SK-N-SH (cell line): ENCODE measurements at regions not wholly inside any gene's neighbourhood (a gene's known extent, or its start where the extent isn't known, plus 50 kb on each side); places are given as distances from the start of the nearest gene placed in this dataset.

Experiments used
- CTCF ChIA-PET: fragments of 300-600, 350-600 bp; formaldehyde crosslinking; extraction: SDS; loops from one replicate; lab custom pipeline; 2021; lab: Yijun Ruan, JAX
- POLR2A ChIA-PET: fragments of 350-600 bp; sonication (Branson Sonifier 250); formaldehyde crosslinking; extraction: SDS; loops from one replicate; lab custom pipeline; 2020; ENCODE audit warnings: antibody characterized with exemption, inconsistent platforms; lab: Yijun Ruan, JAX
- DNase-seq: peaks from one replicate; pipeline ENCODE4 v3.0.0; 2012
- H2AFZ ChIP-seq: fragments of 200-600 bp; sonication (generic); 2 replicates; pipeline ENCODE4 v1.8.1; 2016; ENCODE audit warnings: antibody characterized with exemption, mild to moderate bottlenecking, low read depth
- H3F3A ChIP-seq: fragments of 200-600 bp; sonication (generic); replicated peaks from 2 replicates; pipeline ENCODE3; 2016; ENCODE audit warnings: antibody characterized with exemption, mild to moderate bottlenecking; ENCODE audit not compliant: insufficient read depth
- H3K27ac ChIP-seq, 2 experiments: fragments of 200-500 bp in 1 of 2; fragments of 200-600 bp in 1 of 2; sonication (Bioruptor generic) in 1 of 2; sonication (generic), shearing (Covaris generic) in 1 of 2; 2 replicates each; pipeline versions ENCODE4 v1.5.1 to v1.6.1; 2014 to 2016; ENCODE audit warnings: low read depth in 2 of 2, inconsistent platforms in 1 of 2, low read length in 1 of 2, mild to moderate bottlenecking in 1 of 2, mixed read lengths in 1 of 2
- H3K27me3 ChIP-seq: fragments of 200-600 bp; sonication (generic), shearing (Covaris generic); 2 replicates; pipeline ENCODE4 v1.6.1; 2016; ENCODE audit warnings: mixed run types; ENCODE audit not compliant: insufficient read depth
- H3K36me3 ChIP-seq, 2 experiments: fragments of 200-500 bp in 1 of 2; fragments of 200-600 bp in 1 of 2; sonication (Bioruptor generic) in 1 of 2; sonication (generic) in 1 of 2; replicated peaks in 1 of 2; 2 replicates each; pipeline versions ENCODE3 to v1.5.1; 2014 to 2016; ENCODE audit warnings: low read length in 1 of 2, mild to moderate bottlenecking in 1 of 2; ENCODE audit not compliant: insufficient read depth in 2 of 2, control insufficient read depth in 1 of 2
- H3K4me1 ChIP-seq, 2 experiments: fragments of 200-500 bp in 1 of 2; fragments of 200-600 bp in 1 of 2; sonication (Bioruptor generic) in 1 of 2; sonication (generic), shearing (Covaris generic) in 1 of 2; 2 replicates each; pipeline versions ENCODE4 v1.5.1 to v1.6.1; 2014 to 2016; ENCODE audit warnings: low read depth in 1 of 2, low read length in 1 of 2, mixed run types in 1 of 2; ENCODE audit not compliant: insufficient read depth in 2 of 2, control insufficient read depth in 1 of 2
- H3K4me2 ChIP-seq: fragments of 200-600 bp; sonication (generic), shearing (Covaris generic); 2 replicates; pipeline ENCODE4 v1.6.1; 2017; ENCODE audit warnings: mixed run types
- H3K4me3 ChIP-seq, 2 experiments: fragments of 200-500 bp in 1 of 2; fragments of 200-600 bp in 1 of 2; sonication (Bioruptor generic) in 1 of 2; sonication (generic), shearing (Covaris generic) in 1 of 2; 2 replicates each; pipeline versions ENCODE4 v1.5.1 to v1.8.1; 2014 to 2016; ENCODE audit warnings: low read depth in 2 of 2, inconsistent platforms in 1 of 2, low read length in 1 of 2, mild to moderate bottlenecking in 1 of 2, mixed read lengths in 1 of 2, moderate library complexity in 1 of 2
- H3K79me2 ChIP-seq: fragments of 200-600 bp; sonication (generic); 2 replicates; pipeline ENCODE4 v1.8.1; 2017; ENCODE audit warnings: mild to moderate bottlenecking; ENCODE audit not compliant: insufficient read depth
- H3K9ac ChIP-seq: fragments of 200-600 bp; sonication (generic); 2 replicates; pipeline ENCODE4 v1.6.1; 2017; ENCODE audit warnings: mixed run types
- H3K9me2 ChIP-seq: fragments of 200-600 bp; sonication (generic); 2 replicates; pipeline ENCODE4 v1.6.1; 2017; ENCODE audit warnings: mixed run types
- H3K9me3 ChIP-seq: fragments of 200-600 bp; sonication (generic); 2 replicates; pipeline ENCODE4 v1.6.1; 2017; ENCODE audit warnings: mixed run types, mild to moderate bottlenecking, moderate library complexity
- H4K20me1 ChIP-seq: fragments of 200-600 bp; sonication (generic); 2 replicates; pipeline ENCODE4 v1.6.1; 2017; ENCODE audit warnings: mild to moderate bottlenecking, mixed run types; ENCODE audit not compliant: insufficient read depth
- CHD2 ChIP-seq: fragments of 150-350 bp; IDR thresholded peaks from 2 replicates; pipeline ENCODE4 v1.6.1; 2018; ENCODE audit warnings: low read length; ENCODE audit not compliant: partially characterized antibody
- ELF1 ChIP-seq: IDR thresholded peaks from 2 replicates; pipeline ENCODE4 v1.4.0; 2012
- GATA2 ChIP-seq: sonication (generic); formaldehyde crosslinking; IDR thresholded peaks from 2 replicates; pipeline ENCODE4 v1.5.0; 2020; ENCODE audit warnings: mild to moderate bottlenecking, missing genetic modification reagents
- JUND ChIP-seq: IDR thresholded peaks from 2 replicates; pipeline ENCODE4 v1.4.0; 2012
- MAX ChIP-seq: IDR thresholded peaks from 2 replicates; pipeline ENCODE4 v1.4.0; 2012; ENCODE audit warnings: low read depth
- MEF2A ChIP-seq: IDR thresholded peaks from 2 replicates; pipeline ENCODE4 v1.4.0; 2012; ENCODE audit warnings: low read depth, borderline replicate concordance
- MXI1 ChIP-seq: IDR thresholded peaks from 2 replicates; pipeline ENCODE4 v1.6.1; 2012; ENCODE audit warnings: mild to moderate bottlenecking, low read depth, low read length, improper control_type of control experiment
- NRF1 ChIP-seq: IDR thresholded peaks from 2 replicates; pipeline ENCODE4 v1.6.1; 2012; ENCODE audit warnings: low read depth, mild to moderate bottlenecking, low read length
- PBX3 ChIP-seq: IDR thresholded peaks from 2 replicates; pipeline ENCODE4; 2012
- RAD21 ChIP-seq: IDR thresholded peaks from 2 replicates; pipeline ENCODE4 v1.6.1; 2012; ENCODE audit warnings: mild to moderate bottlenecking, low read length
- RCOR1 ChIP-seq: fragments of 150-350 bp; IDR thresholded peaks from 2 replicates; pipeline ENCODE4 v1.6.1; 2017; ENCODE audit warnings: antibody characterized with exemption, low read length
- RFX5 ChIP-seq: IDR thresholded peaks from 2 replicates; pipeline ENCODE4 v1.6.1; 2012; ENCODE audit warnings: mild to moderate bottlenecking, improper control_type of control experiment, low read length
- RXRA ChIP-seq: IDR thresholded peaks from 2 replicates; pipeline ENCODE4 v1.4.0; 2012; ENCODE audit warnings: low read depth, mild to moderate bottlenecking, borderline replicate concordance
- SIN3A ChIP-seq: IDR thresholded peaks from 2 replicates; pipeline ENCODE4 v1.6.1; 2012; ENCODE audit warnings: low read depth, mild to moderate bottlenecking, low read length, moderate library complexity, borderline replicate concordance
- SMC3 ChIP-seq: IDR thresholded peaks from 2 replicates; pipeline ENCODE4 v1.6.1; 2012; ENCODE audit warnings: low read depth, low read length, improper control_type of control experiment
- TCF12 ChIP-seq: IDR thresholded peaks from 2 replicates; pipeline ENCODE4 v1.4.0; 2012
- USF2 ChIP-seq: fragments of 150-350 bp; IDR thresholded peaks from 2 replicates; pipeline ENCODE4 v1.6.1; 2017; ENCODE audit warnings: antibody characterized with exemption, low read length, low read depth, borderline replicate concordance
- YY1 ChIP-seq: IDR thresholded peaks from 2 replicates; pipeline ENCODE4 v1.4.0; 2012; ENCODE audit warnings: low read depth, mild to moderate bottlenecking
- WGBS: methylation state at CpG from one replicate; pipeline ENCODE4 v1.1.6; 2017; ENCODE audit warnings: low lambda C conversion rate; 5-methylcytosine and 5-hydroxymethylcytosine counted together
- TF ChIP-seq, protein P1 (sequence below): IDR thresholded peaks from 2 replicates; pipeline ENCODE4 v1.6.1; 2012; ENCODE audit warnings: mild to moderate bottlenecking, low read depth, low read length, moderate library complexity

DNA sequence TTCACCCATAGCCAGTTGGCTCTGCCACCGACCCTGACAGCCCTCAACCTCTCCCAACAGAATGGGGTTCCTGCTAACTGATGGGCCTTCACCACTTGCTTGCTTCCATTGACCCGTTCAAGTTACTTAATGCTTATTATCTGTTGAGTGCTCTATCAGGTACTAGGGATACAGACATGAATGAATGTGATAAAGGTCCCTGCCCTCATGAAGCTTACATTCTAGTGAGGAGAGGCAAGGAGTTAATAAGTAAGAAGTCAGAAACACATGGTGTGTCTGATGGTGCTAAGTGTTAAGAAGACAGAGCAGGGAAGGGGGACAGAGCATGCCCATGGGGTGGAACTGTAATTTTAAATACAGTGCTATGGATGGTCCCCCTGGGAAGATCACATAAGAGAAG is 107.5 kb upstream of the JUN start:
- no peaks in the 10 kb centered on the region for H3K79me2 ChIP-seq

More for the DNA sequence above, 107.5 kb upstream of the JUN start:
- 92% methylated on average over 2 of the region's 2 CpGs for WGBS
- Histone ChIP-seq H3K4me2 (no peak overlapping the region), H3K4me1 (peaks cover 7 to 8% of the 10 kb centered on the region in 2 experiments; a peak in 3 of 4 replicates), H3F3A (peaks cover 5% of the 10 kb centered on the region), H3K27ac (no peak overlapping the region), H3K4me3 (no peak overlapping the region), H3K27me3 (no peaks in the 10 kb centered on the region), H3K9ac (no peak overlapping the region), H3K36me3 (no peaks in the 10 kb centered on the region), H2AFZ (no peak overlapping the region)
- POLR2A ChIA-PET = no interaction called here
- TF ChIP-seq JUND = no peak
- TF ChIP-seq SIN3A = no peak
- TF ChIP-seq YY1 = no peak
- no peak for TF ChIP-seq RFX5
- no peak for TF ChIP-seq ELF1
- TF ChIP-seq MEF2A = no peak
- no peak for TF ChIP-seq MXI1
- TF ChIP-seq TCF12 = no peak
- no peak for TF ChIP-seq CHD2
- no peak for TF ChIP-seq RXRA
- TF ChIP-seq USF2 = no peak
- TF ChIP-seq SMC3 = no peak
- TF ChIP-seq GATA2 (CRISPR knock-in tag) = no peak
- no peak for TF ChIP-seq RAD21
- TF ChIP-seq, protein P1, sequence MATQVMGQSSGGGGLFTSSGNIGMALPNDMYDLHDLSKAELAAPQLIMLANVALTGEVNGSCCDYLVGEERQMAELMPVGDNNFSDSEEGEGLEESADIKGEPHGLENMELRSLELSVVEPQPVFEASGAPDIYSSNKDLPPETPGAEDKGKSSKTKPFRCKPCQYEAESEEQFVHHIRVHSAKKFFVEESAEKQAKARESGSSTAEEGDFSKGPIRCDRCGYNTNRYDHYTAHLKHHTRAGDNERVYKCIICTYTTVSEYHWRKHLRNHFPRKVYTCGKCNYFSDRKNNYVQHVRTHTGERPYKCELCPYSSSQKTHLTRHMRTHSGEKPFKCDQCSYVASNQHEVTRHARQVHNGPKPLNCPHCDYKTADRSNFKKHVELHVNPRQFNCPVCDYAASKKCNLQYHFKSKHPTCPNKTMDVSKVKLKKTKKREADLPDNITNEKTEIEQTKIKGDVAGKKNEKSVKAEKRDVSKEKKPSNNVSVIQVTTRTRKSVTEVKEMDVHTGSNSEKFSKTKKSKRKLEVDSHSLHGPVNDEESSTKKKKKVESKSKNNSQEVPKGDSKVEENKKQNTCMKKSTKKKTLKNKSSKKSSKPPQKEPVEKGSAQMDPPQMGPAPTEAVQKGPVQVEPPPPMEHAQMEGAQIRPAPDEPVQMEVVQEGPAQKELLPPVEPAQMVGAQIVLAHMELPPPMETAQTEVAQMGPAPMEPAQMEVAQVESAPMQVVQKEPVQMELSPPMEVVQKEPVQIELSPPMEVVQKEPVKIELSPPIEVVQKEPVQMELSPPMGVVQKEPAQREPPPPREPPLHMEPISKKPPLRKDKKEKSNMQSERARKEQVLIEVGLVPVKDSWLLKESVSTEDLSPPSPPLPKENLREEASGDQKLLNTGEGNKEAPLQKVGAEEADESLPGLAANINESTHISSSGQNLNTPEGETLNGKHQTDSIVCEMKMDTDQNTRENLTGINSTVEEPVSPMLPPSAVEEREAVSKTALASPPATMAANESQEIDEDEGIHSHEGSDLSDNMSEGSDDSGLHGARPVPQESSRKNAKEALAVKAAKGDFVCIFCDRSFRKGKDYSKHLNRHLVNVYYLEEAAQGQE = no peak
- TF ChIP-seq MAX = no peak
- no peak for TF ChIP-seq PBX3
- no peak for TF ChIP-seq NRF1
- no peak for TF ChIP-seq RCOR1
- TF ChIP-seq, all 33 proteins: peak for 0
- CTCF ChIA-PET = no interaction called here
- no peaks in the 10 kb centered on the region for H3K9me2 ChIP-seq
- H4K20me1 ChIP-seq = no peaks in the 10 kb centered on the region
- H3K9me3 ChIP-seq = no peaks in the 10 kb centered on the region
- DNase-seq = no peak
